H9 (cell line): ENCODE measurements at regions not wholly inside any gene's neighbourhood (a gene's known extent, or its start where the extent isn't known, plus 50 kb on each side); places are given as distances from the start of the nearest gene placed in this dataset.

Source experiments
- DNase-seq: peaks from one replicate; pipeline ENCODE4 v3.0.0-alpha.2; 2017
- H2AFZ ChIP-seq: one replicate; pipeline ENCODE4 v1.6.1; 2013; ENCODE audit warnings: mild to moderate bottlenecking, low read length, control low read depth, moderate library complexity
- H2AK5ac ChIP-seq: 2 replicates; pipeline ENCODE4 v1.6.1; 2013; ENCODE audit warnings: low read length, control low read depth, mixed read lengths; ENCODE audit not compliant: insufficient read length
- H2BK120ac ChIP-seq: one replicate; pipeline ENCODE4 v1.6.1; 2013; ENCODE audit warnings: low read depth, mild to moderate bottlenecking, low read length, control low read depth, inconsistent platforms; ENCODE audit not compliant: poor library complexity, severe bottlenecking
- H2BK12ac ChIP-seq: 2 replicates; pipeline ENCODE4 v1.6.1; 2013; ENCODE audit warnings: low read length, control low read depth, mixed read lengths, low read depth; ENCODE audit not compliant: insufficient read length
- H2BK15ac ChIP-seq: 2 replicates; pipeline ENCODE4 v1.6.1; 2013; ENCODE audit warnings: low read depth, low read length, control low read depth
- H2BK20ac ChIP-seq: one replicate; pipeline ENCODE4 v1.6.1; 2013; ENCODE audit warnings: low read depth, mild to moderate bottlenecking, low read length, control low read depth, inconsistent platforms; ENCODE audit not compliant: poor library complexity, severe bottlenecking
- H2BK5ac ChIP-seq: 2 replicates; pipeline ENCODE4 v1.6.1; 2013; ENCODE audit warnings: low read length, control low read depth, mixed read lengths; ENCODE audit not compliant: insufficient read length
- H3K14ac ChIP-seq: 2 replicates; pipeline ENCODE4 v1.6.1; 2013; ENCODE audit warnings: low read length, control low read depth; ENCODE audit not compliant: insufficient read depth
- H3K18ac ChIP-seq: 2 replicates; pipeline ENCODE4 v1.6.1; 2013; ENCODE audit warnings: low read depth, mild to moderate bottlenecking, mixed read lengths, low read length, control low read depth; ENCODE audit not compliant: insufficient read length
- H3K23ac ChIP-seq: 2 replicates; pipeline ENCODE4 v1.6.1; 2013; ENCODE audit warnings: low read length, control low read depth, mixed read lengths, low read depth; ENCODE audit not compliant: insufficient read length
- H3K23me2 ChIP-seq: 2 replicates; pipeline ENCODE4 v1.6.1; 2013; ENCODE audit warnings: low read depth, mild to moderate bottlenecking, mixed read lengths, low read length, control low read depth; ENCODE audit not compliant: insufficient read length, poor library complexity, severe bottlenecking
- H3K27ac ChIP-seq: 2 replicates; pipeline ENCODE4 v1.5.1; 2013; ENCODE audit warnings: low read length, control low read depth, mixed read lengths, low read depth; ENCODE audit not compliant: insufficient read length
- H3K27me3 ChIP-seq: 2 replicates; pipeline ENCODE4 v1.6.1; 2013; ENCODE audit warnings: low read length, control low read depth, inconsistent platforms; ENCODE audit not compliant: insufficient read depth
- H3K4ac ChIP-seq: 2 replicates; pipeline ENCODE4 v1.6.1; 2013; ENCODE audit warnings: low read depth, mild to moderate bottlenecking, control low read depth, inconsistent platforms, low read length, moderate library complexity
- H3K4me1 ChIP-seq: 2 replicates; pipeline ENCODE4 v1.6.1; 2013; ENCODE audit warnings: low read length, control low read depth, inconsistent platforms; ENCODE audit not compliant: insufficient read depth
- H3K4me2 ChIP-seq: 2 replicates; pipeline ENCODE4 v1.6.1; 2013; ENCODE audit warnings: low read length, control low read depth, mixed read lengths; ENCODE audit not compliant: insufficient read length, insufficient read depth
- H3K56ac ChIP-seq: 2 replicates; pipeline ENCODE4 v1.6.1; 2013; ENCODE audit warnings: low read depth, mild to moderate bottlenecking, mixed read lengths, low read length, control low read depth; ENCODE audit not compliant: insufficient read length
- H3K79me1 ChIP-seq: 2 replicates; pipeline ENCODE4 v1.6.1; 2013; ENCODE audit warnings: low read depth, mild to moderate bottlenecking, moderate library complexity, low read length, control low read depth, inconsistent platforms; ENCODE audit not compliant: insufficient read depth, poor library complexity, severe bottlenecking
- H3K79me2 ChIP-seq: 2 replicates; pipeline ENCODE4 v1.6.1; 2013; ENCODE audit warnings: low read length, control low read depth, inconsistent platforms; ENCODE audit not compliant: insufficient read depth
- H3K9ac ChIP-seq: 2 replicates; pipeline ENCODE4 v1.6.1; 2013; ENCODE audit warnings: low read length, control low read depth, mixed read lengths; ENCODE audit not compliant: insufficient read length; ENCODE audit errors: extremely low read depth
- H3K9me3 ChIP-seq: one replicate; pipeline ENCODE4 v1.6.1; 2013; ENCODE audit warnings: low read depth, low read length, inconsistent platforms; ENCODE audit not compliant: control insufficient read depth
- H3T11ph ChIP-seq: one replicate; pipeline ENCODE4 v1.6.1; 2013; ENCODE audit warnings: mild to moderate bottlenecking, low read length, control low read depth, inconsistent platforms
- H4K20me1 ChIP-seq: one replicate; pipeline ENCODE4 v1.6.1; 2013; ENCODE audit not compliant: control insufficient read depth, insufficient read length, insufficient read depth
- H4K5ac ChIP-seq: 2 replicates; pipeline ENCODE4 v1.6.1; 2013; ENCODE audit warnings: low read depth, mild to moderate bottlenecking, mixed read lengths, low read length, control low read depth; ENCODE audit not compliant: insufficient read length
- H4K8ac ChIP-seq: replicated peaks from 2 replicates; pipeline ENCODE4 v1.6.1; 2013; ENCODE audit warnings: low read length, control low read depth, mixed read lengths, low read depth; ENCODE audit not compliant: insufficient read length
- H4K91ac ChIP-seq: 2 replicates; pipeline ENCODE4 v1.6.1; 2013; ENCODE audit warnings: low read depth, mild to moderate bottlenecking, moderate library complexity, mixed read lengths, low read length, control low read depth; ENCODE audit not compliant: insufficient read length
- H3K27ac Mint-ChIP-seq, 3 experiments: 2 replicates in 2 of 3; 3 replicates in 1 of 3; pipeline ENCODE4 v1.8.0; 2020 to 2021; ENCODE audit warnings: mixed read lengths in 3 of 3, mild to moderate bottlenecking in 1 of 3, moderate library complexity in 1 of 3
- H3K27me3 Mint-ChIP-seq: 2 replicates; pipeline ENCODE4 v1.8.0; 2021; ENCODE audit warnings: low read depth, mild to moderate bottlenecking, moderate library complexity, mixed read lengths
- H3K36me3 Mint-ChIP-seq, 3 experiments: 2 replicates in 2 of 3; 3 replicates in 1 of 3; pipeline ENCODE4 v1.8.0; 2020 to 2021; ENCODE audit warnings: low read depth in 3 of 3, mixed read lengths in 3 of 3; ENCODE audit not compliant: insufficient read depth in 1 of 3
- H3K4me1 Mint-ChIP-seq, 2 experiments: 2 replicates each; pipeline ENCODE4 v1.8.0; 2020; ENCODE audit warnings: mixed read lengths in 2 of 2
- H3K4me3 Mint-ChIP-seq, 2 experiments: 2 replicates in 1 of 2; 3 replicates in 1 of 2; pipeline ENCODE4 v1.8.0; 2020 to 2021; ENCODE audit warnings: mild to moderate bottlenecking in 2 of 2, mixed read lengths in 2 of 2, moderate library complexity in 1 of 2
- H3K9me3 Mint-ChIP-seq, 2 experiments: 2 replicates in 1 of 2; 3 replicates in 1 of 2; pipeline ENCODE4 v1.8.0; 2020; ENCODE audit warnings: mild to moderate bottlenecking in 2 of 2, mixed read lengths in 2 of 2, moderate library complexity in 1 of 2
- CTCF ChIP-seq: fragments of 200-600 bp; sonication (generic); conservative IDR thresholded peaks from 3 replicates; pipeline ENCODE4 v1.8.0; 2021; ENCODE audit warnings: antibody characterized with exemption, mild to moderate bottlenecking
- WGBS: extraction: QIAGEN DNeasy Blood & Tissue Kit; methylation state at CpG from one replicate; pipeline ENCODE4 v1.1.7; 2013; ENCODE audit warnings: missing lambda C conversion rate, low lambda C conversion rate, mixed read lengths; ENCODE audit not compliant: insufficient read length; ENCODE audit errors: extremely low coverage; 5-methylcytosine and 5-hydroxymethylcytosine counted together

GRCh38 chr13:72652681-72653080 lies 74.7 kb downstream of the MZT1 start:
- no peak for TF ChIP-seq CTCF
- H3K9me3 Mint-ChIP-seq: peaks cover 0 to 3% of the 10 kb centered on the region in 2 experiments; a peak in 2 of 5 replicates

More at GRCh38 chr13:72652681-72653080, 74.7 kb downstream of the MZT1 start:
- Histone ChIP-seq H2BK20ac (no peak overlapping the region), H3K56ac (no peak overlapping the region), H2AK5ac (no peak overlapping the region), H2BK5ac (no peak overlapping the region), H2BK15ac (no peak overlapping the region), H2BK120ac (no peak overlapping the region), H3K23me2 (no peaks in the 10 kb centered on the region), H3K79me1 (no peaks in the 10 kb centered on the region), H4K8ac (no peak overlapping the region), H3K4me1 (no peaks in the 10 kb centered on the region), H3K4ac (no peak overlapping the region), H3K27me3 (no peaks in the 10 kb centered on the region), H4K20me1 (no peaks in the 10 kb centered on the region), H3K79me2 (no peaks in the 10 kb centered on the region), H3K9ac (no peak overlapping the region), H3K9me3 (no peaks in the 10 kb centered on the region), H2BK12ac (no peak overlapping the region), H2AFZ (no peak overlapping the region), H3K27ac (no peak overlapping the region), H4K91ac (no peak overlapping the region), H3K14ac (no peak overlapping the region), H3K4me2 (no peak overlapping the region), H4K5ac (no peak overlapping the region), H3T11ph (no peak overlapping the region), H3K18ac (no peak overlapping the region), H3K23ac (no peak overlapping the region)
- Mint-ChIP-seq H3K27ac (no peak overlapping the region), H3K36me3 (no peaks in the 10 kb centered on the region), H3K4me3 (no peak overlapping the region), H3K27me3 (peaks cover 1% of the 10 kb centered on the region; the same call in 1 of the 2 replicates), H3K4me1 (peaks cover 0 to 3% of the 10 kb centered on the region in 2 experiments; a peak in 1 of 4 replicates)
- WGBS: no CpG with 5 or more reads among the region's 2 CpGs
- no peak for DNase-seq
